HG03378 (cell line): ENCODE measurements at regions not wholly inside any gene's neighbourhood (a gene's known extent, or its start where the extent isn't known, plus 50 kb on each side); places are given as distances from the start of the nearest gene placed in this dataset.

Source experiments
- ATAC-seq: cut with Tn5 transposase; IDR thresholded peaks from one replicate; pipeline ENCODE4 v1.9.1; 2021; ENCODE audit warnings: mild to moderate bottlenecking, moderate library complexity; ENCODE audit not compliant: unreplicated experiment

DNA sequence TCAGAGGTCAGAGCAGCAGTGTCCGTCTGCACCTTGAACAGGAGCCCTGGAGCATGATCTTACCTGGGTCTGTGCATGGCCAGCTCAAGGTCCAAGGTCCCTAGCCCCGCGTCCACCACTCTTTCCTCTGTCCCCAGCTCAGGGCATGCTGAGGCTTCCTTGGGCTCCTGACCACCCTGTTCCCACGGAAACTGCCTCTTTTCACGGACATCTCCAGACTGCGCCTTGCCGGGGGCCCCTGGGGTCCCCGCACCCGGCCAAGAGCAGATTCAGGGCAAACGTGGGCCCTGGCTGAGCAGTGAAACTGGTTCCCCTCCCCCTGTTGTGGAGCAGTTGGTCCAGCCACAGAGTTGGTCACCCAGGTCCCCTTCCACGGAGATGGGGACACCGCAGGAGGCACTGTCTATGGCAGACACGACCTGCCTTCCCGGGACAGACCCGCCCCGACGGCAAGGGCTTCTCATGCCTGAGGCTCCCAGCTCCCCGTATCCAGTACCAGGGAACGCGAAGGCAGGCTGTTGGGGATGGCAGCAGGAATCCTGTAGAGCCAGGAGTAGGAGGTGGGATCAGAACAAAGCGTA lies 217.4 kb upstream of the PPP2R2D start:
- no peak for ATAC-seq

DNA sequence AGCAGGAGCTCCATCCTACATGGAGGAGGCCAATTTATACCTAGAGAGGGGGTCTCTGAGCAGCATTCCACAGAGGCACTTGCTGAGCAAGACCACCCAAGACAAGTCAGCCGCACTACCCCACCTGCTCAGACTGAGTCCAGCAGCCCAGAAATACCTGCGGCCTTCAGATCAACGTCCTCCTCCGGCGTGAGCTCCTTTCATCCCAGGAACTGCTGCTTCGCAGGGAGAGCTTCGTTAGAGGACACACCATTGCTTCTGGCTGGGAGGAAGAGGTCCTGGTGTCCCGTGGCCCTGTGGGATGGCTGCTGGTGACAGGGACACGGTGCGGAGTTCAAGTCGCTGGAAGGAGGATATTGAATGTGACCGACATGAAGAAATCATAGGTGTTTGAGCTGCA lies 216.9 kb upstream of the PPP2R2D start:
- no peak for ATAC-seq

DNA sequence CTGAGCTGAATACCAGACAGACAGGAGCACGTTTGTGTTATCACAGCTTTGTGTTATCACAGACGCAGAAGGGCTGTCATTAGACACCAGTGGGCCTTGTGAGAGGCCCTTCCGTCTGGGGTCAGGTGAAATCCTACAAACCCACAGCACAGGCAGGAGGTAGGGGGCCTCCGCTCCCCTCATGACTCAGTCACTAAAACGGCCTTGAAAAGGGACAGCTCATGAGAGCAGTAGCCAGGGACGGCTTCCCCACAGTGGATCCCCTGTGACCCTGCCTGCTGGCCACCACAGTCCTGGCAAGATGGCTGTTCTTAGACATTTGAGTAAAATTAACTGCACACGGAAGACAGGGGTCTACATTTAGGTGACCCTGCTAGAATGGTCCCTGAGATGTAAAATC lies 215.8 kb upstream of the PPP2R2D start:
- no peak for ATAC-seq

DNA sequence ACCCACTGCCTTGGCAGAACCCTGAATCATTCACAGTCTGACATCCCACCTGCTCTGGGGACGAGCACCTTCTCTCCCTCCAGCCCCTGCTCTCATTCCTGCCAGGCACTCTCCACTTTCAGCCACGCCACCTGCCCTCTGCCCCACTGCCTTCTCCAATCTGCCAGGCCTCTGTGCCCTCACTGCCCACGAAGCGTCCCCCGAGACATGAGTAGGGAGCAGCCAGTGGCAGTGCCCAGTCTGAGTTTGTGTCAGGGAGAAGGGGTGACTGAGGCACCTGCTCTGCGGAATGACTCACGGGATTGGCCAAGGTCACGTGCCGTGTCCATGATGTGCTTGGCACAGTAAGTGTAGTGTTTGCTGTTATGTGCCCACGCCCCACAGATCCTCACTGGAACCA lies 215.2 kb upstream of the PPP2R2D start:
- no peak for ATAC-seq

DNA sequence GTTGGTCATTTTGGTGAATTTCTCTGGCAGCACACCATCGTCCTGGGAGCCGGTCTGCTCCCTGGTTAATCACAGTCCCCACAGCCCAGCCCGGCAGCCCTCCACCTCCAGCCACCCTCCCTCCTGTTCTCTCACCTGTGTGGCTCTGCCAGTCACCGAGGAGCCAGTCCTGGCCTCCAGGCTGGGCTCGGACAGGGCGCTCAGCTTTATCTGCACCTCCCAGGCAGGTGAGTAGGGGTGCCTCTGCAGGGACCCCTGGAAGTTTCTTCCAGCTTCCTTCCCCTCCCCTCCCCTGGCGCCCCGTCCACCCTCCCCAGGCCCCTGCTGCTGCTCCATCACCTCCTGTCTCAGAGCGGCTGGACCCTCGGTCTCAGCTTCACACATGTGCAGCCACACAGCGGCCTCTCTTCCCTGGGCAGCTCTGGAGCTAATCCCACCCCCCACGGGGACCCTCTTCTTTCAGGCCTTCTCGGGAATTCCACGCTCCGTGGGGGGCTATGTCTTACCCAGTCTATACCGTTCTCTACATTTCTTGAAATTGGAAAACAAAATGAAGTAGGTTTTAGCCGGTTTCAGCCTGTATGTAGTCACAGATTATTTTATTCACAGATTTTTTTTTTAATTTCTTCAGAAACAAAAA lies 213.9 kb upstream of the PPP2R2D start:
- no peak for ATAC-seq

DNA sequence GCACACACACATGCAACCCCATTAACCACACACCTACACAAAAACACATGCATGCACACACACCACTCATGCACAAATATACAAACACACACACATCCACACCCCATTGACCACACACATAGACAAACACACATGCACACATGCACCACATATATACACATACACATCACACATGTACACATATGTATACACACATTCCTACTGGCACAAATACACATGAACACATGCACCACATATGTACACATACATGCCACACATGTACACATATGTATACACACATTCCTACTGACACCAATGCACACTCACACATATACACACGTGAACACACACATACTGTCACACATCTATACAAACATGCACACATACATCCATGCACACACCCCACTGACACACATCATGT lies 212.5 kb upstream of the PPP2R2D start:
- ATAC-seq = no peak

DNA sequence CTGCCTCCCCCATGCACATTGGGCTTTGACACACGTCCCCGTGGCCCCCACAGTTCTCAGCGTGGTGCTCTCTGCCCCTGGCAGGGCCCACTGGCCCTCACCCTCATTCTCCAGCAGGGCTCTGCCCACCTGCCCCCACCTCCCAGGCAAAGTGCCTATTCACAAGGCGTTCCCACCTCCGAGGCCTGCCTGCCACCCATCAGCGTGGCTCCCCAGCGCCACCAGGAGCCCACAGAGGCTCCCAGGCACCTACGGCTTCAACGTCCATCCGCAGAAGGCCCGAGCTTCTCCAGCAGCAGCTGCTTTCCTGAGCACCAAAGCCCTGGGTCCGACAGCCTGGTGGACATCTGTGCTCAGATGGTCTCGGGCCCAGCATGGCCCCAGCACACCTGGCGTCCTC lies 211.8 kb upstream of the PPP2R2D start:
- ATAC-seq = no peak

DNA sequence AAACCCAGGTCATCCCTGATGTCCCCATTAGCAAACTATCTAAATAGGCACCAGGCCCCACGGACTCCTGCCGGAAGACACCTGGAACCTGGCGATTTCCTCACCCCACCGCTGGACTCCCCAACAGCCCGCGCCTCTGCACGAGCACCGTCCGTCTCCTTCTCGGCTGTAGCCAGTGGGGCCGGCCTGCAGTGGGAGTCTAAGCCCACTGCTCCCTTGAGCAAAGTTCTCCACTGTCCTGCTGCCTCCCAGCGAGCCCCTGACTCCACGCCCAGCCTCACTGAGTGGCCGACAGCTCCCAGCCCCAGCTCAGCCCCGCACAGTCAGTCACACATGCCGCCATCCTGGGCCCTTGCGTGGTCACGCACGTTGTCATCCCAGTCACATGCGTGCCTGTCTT lies 211.3 kb upstream of the PPP2R2D start:
- ATAC-seq = no peak

DNA sequence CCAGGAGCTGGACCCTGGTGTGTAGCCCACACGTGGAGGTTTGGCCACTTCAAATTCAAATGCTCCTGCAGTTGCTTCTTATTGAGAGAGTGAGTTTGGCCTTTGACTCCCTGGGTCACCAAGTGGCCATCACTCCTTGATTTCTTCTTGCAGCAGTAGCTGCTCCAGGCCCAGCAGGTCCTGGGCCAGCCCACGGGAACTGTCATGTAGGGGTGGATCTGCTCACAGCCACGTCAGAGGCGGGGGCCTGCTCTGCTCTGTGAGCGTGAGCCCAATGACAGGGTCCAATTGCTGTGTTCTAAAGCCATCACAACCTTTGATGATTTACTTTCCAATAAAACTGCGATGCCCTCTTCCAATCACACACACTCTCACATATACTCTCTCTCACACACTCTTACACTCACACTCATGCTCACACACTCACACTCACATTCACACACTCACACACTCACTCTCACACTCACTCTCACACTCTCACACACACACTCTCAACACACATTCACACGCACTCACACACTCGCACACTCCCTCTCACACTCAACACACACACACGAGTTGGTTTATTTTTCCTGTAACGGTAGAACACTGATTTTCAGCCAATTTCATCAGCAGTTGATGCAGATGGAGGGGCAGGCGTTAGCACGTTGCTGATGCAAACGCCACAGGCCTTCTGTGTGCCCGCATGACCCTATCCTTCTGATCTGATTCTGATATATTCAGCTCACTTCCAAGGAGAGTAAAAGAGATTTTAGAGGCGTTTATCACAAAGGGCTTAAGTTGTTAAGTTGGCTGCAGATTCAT lies 210.7 kb upstream of the PPP2R2D start:
- ATAC-seq = no peak

DNA sequence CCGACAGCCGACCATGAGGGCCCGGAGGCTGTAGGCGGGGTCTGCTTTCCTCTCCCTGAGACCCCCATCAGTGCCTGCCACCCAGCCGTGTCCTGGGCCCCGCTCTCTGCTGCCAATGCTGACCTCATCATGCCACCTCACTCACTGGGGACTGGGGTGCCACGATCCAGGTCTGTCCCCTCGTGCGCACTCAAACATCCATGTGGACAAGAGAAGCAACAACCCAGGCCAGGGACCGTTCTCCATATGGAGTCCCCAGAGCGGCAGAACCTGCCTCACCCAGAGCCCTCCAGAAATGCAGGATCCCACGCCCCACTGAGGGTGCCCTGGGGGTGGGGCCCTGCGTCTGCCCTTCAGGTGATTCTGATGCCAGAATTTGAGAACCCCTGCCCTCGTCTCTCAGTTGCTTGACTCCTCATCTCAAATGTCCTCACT lies 210.0 kb upstream of the PPP2R2D start:
- no peak for ATAC-seq

DNA sequence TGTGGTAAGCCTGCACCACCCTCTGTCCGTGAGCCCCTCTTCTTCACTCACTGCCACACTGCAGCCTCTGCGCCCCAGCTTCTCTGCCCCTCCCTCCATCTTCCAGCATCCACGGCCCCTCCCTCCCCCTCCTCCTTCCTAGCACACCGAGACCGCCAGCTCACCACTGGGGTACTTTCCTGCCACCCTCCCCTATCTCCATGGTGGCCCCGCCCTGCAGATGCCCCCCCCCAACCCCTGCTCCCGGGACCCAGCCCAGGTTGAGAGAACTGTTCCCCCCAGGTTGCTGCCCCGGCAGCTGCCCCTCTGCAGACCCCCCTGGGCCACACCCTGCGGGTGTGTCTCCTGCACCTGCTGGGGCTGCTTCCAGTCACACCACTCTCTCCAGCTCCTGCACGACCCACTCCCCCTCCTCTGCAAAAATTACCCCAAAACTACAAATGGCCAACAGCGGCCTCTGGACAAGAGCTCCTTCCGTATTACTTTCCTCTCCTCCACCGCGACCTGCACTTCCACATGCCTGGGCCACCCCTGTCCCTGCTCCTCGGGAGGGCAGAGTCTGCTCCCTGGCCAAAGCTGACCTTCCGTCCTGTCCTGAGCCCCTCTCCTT lies 209.2 kb upstream of the PPP2R2D start:
- no peak for ATAC-seq

DNA sequence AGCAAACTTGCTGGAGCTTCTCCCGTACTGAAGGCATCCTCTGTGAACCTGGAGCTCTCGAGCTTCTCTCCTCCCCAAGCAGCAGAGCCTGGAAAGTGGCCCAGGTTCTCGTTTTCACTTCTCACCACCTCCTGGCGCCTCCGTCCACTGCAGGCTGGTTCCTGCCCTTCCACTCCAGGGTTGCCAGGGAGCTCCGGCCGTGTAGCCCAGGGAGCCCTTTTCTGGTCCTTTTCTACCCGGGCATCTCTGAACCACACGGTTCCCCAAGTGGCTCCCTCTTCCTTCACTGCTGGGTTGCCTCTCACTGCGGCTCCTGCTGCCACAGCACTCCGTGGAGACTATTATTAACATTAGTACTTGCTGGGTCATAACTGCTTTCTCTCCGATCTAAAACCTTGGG lies 208.6 kb upstream of the PPP2R2D start:
- no peak for ATAC-seq

DNA sequence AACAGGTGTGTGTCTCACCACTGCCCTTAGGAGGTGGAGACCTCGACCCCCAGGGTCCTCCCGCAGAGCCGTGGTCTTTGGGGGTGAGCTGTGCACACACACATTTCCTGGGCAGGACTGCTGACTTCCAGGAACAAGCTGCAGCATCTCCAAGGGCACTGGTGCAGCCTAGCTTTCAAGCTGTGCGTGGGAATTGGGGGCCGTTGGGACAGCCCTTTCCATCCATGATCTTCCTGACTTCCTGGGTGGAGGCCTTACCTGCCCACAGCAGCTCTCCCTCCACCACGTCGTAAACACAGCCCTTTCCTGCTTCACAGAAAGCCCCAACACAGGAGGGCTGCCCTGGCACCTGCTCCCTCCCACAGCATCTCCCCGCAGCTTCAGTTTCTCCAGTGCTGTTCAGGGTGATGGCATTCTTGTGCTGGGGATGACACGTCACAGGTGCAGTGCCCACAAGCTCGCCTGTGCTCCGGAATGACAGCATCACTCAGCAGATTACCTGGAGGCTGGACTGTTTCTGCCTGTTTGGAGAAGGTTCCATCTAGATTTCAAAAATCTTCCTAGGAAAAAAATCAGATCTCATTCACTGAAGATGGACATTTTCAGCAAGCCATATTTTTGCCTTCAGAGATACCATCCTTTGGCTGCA lies 208.0 kb upstream of the PPP2R2D start:
- no peak for ATAC-seq

DNA sequence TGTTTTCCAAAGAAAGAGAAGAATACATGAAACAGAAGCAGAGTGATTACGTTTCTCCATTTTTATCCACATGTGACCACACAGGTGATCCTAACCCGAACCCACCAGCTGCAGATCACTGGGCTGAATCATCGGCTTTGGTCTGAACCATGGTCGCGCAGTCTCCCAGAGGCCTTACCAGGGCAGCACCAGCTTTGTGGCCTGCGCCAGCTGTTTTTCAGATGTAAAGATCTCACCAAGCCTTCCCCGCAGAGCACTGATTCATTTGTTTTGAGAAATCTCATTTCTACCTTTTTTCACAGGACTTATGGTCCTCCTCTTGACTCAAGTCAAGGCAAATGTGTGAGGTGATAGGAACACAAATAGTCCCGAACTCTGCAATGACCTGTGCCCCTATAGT lies 207.0 kb upstream of the PPP2R2D start:
- no peak for ATAC-seq

DNA sequence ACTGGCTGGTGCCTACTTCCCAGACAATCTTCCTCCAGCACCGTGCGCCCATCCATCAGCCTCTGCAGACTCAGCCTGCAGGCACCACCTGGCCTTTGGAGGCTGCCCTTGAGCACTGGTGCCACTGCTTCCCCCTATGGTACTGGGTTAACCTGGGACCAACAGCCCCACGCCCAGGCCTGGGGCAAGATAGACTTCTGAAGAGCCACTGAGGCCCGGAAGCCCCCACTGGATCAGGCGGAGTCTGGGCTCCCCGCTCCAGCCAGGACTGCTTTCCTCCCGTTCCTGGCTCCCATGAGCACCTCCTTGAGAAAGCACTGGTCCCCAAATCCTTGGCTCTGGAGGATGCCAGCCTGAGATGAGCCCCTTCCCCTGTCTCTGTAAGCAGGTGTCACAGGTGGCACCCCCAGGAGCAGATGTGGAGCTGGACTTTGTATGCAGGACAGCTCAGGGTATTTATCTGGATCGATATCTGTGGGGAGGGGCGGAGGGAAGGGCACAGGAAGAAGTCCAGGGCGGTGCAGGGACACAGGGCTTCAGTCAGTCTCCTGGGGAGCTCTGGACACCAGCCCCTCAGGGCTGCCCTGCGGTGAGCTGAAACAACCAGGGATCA lies 206.5 kb upstream of the PPP2R2D start:
- no peak for ATAC-seq

DNA sequence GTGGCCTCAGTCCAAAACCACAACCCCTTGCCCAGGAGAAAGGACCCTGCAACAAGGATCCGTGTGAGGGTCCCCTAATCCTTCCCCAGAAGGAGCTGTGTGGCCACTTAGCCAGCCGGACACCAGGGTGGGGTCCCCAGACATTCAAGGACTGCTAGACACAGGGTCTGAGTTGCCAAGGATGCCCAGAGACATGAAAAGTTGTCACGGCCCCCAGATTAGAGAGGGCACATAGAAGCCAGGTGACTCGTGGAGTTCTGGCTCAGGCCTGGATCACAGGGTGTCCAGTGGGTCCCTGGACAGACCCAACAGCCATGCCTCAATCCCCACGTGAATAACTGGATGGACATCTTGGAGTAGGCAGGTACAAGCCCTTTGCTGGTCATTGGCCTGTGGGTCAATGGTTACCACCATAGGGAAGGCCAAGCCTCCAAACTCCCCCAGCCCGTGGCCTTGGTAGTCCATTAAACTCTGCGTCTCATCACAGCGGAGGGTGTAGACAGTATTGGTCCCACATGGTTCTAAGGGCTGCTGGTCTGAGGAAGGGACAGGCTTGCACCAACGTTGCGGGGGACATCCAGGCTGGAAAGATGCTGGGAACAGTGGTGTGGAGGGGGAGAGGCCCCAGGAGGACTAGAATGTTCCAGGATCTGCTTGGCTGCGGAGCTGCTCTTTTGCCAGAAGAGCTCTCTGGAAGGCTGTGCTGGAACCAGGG lies 205.9 kb upstream of the PPP2R2D start:
- ATAC-seq = no peak

DNA sequence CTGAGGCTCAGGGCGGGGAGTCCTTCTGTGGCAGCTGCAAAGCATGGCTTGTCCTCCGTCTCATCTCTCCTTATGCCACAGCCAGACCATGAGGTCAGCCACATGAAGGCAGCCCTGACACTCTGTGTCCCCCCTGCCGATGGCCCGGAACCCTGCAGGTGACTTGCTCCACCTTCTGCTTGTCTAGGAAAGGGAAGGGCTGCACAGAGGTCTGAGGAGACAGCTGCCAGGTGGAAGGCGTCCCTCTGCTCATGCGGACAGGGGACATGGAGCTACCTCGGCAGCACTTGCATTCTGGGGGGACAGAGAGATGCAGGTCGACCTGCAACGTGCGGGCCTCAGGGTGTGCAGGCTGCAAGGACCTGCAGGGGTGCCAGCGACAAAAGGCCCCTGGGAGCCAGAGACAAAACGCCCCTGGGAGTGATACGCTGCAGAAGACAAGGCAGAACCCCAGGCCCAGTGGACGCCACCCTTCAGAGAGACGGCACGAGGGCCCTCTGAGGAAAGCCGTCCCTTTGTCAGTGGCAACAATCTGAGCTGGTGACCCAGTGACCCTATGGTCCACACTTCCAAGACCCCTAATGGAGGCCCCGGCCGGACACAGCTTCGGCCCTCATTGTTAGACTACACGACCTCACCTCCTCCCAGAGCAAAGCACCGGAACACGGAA lies 205.2 kb upstream of the PPP2R2D start:
- no peak for ATAC-seq

DNA sequence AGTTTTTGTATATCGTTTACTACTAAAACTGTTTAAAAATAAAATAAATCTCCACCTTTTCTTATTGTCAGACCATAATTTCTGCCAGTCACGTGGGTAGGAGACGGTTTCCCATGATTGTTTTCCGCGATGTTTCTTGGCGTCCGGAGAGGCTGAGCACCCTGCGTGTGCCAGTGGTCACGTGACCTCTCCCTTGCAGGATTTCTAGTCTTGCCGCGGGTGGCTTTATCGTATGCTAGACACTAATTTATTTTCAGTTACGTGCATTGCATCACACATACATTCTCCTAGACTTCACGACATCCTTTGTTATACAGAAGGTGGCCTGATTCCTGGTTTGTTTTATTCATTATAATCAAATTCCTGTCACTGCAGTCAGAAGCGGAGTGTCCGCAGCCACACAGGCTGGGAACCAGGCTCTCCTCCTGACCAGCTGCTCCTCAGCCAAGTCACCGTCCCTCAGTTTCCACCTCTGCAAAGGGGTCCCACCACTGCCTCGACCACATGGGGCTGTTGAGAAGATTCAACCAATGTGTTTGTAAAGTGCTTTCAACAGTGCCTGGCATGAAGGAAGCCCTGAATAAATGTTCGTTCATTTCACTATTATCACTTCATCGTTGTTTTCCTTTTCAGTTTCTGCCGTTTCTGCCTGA lies 203.2 kb upstream of the PPP2R2D start:
- no peak for ATAC-seq

DNA sequence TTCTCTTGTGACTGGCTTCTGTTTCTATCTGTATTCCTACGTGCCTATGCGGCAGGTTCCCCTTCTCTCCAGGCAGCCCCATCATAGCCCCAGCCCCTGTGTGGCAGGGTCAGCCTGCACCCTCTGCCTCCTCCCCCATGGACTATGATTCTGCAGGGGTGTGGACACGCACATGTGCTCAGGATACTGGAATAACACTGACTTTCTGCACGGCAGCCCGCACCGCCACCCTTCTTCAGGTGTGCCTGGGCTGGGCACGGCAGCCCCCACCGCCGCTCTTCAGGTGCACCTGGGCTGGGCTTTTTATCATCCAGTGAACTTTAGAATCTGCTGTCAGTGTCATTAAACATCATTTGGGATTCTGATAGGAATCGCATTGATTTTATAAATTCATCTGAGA lies 202.6 kb upstream of the PPP2R2D start:
- no peak for ATAC-seq
